CD8-positive, alpha-beta memory T cell (primary cell): ENCODE measurements at regions not wholly inside any gene's neighbourhood (a gene's known extent, or its start where the extent isn't known, plus 50 kb on each side); places are given as distances from the start of the nearest gene placed in this dataset.

ENCODE experiments used
- CTCF ChIA-PET: fragments of 350-600 bp; sonication (Branson Sonifier 250); formaldehyde crosslinking; loops from one replicate; lab custom pipeline; 2021; ENCODE audit warnings: antibody characterized with exemption; lab: Charles Lee
- POLR2A ChIA-PET: fragments of 350-600 bp; sonication (Branson Sonifier 250); formaldehyde crosslinking; loops from one replicate; lab custom pipeline; 2021; ENCODE audit warnings: antibody characterized with exemption; lab: Charles Lee
- DNase-seq, 5 donors: peaks; one replicate each; pipeline versions ENCODE4 v3.0.0 to v3.0.0-alpha.2; 2020 to 2022; ENCODE audit warnings: mixed read lengths in 1 of 5
- H3K27ac ChIP-seq: one replicate; pipeline ENCODE4 v1.7.0; 2013; ENCODE audit warnings: low read depth, mild to moderate bottlenecking, low read length, moderate library complexity
- H3K27me3 ChIP-seq: 2 replicates; pipeline ENCODE4 v1.7.0; 2013; ENCODE audit warnings: low read length, mild to moderate bottlenecking; ENCODE audit not compliant: insufficient read depth, poor library complexity, severe bottlenecking
- H3K36me3 ChIP-seq: 2 replicates; pipeline ENCODE4 v1.7.0; 2013; ENCODE audit warnings: mild to moderate bottlenecking, low read length, moderate library complexity; ENCODE audit not compliant: insufficient read depth
- H3K4me1 ChIP-seq: 2 replicates; pipeline ENCODE4 v1.7.0; 2013; ENCODE audit warnings: mild to moderate bottlenecking, low read length, moderate library complexity; ENCODE audit not compliant: insufficient read depth
- H3K4me3 ChIP-seq: 2 replicates; pipeline ENCODE4 v1.7.0; 2013; ENCODE audit warnings: mild to moderate bottlenecking, low read length
- H3K9me3 ChIP-seq: 2 replicates; pipeline ENCODE4 v1.7.0; 2013; ENCODE audit warnings: mild to moderate bottlenecking, low read length
- H3K27ac Mint-ChIP-seq, 8 donors: one replicate each; pipeline ENCODE4 v1.8.0; 2020 to 2021; ENCODE audit warnings: mixed read lengths in 8 of 8, mild to moderate bottlenecking in 6 of 8, inconsistent platforms in 3 of 8, moderate library complexity in 3 of 8
- H3K27me3 Mint-ChIP-seq, 2 donors: one replicate each; pipeline ENCODE4 v1.8.0; 2020 to 2021; ENCODE audit warnings: mixed read lengths in 2 of 2, mild to moderate bottlenecking in 1 of 2, moderate library complexity in 1 of 2
- H3K36me3 Mint-ChIP-seq, 3 donors: one replicate each; pipeline ENCODE4 v1.8.0; 2020 to 2021; ENCODE audit warnings: mixed read lengths in 3 of 3, inconsistent platforms in 1 of 3, mild to moderate bottlenecking in 1 of 3
- H3K4me1 Mint-ChIP-seq, 3 donors: one replicate each; pipeline ENCODE4 v1.8.0; 2020 to 2021; ENCODE audit warnings: mixed read lengths in 3 of 3, inconsistent platforms in 1 of 3, mild to moderate bottlenecking in 1 of 3
- H3K4me3 Mint-ChIP-seq, 7 donors: one replicate each; pipeline ENCODE4 v1.8.0; 2020 to 2021; ENCODE audit warnings: mixed read lengths in 7 of 7, mild to moderate bottlenecking in 6 of 7, moderate library complexity in 4 of 7, inconsistent platforms in 2 of 7
- H3K9me3 Mint-ChIP-seq, 5 donors: one replicate each; pipeline ENCODE4 v1.8.0; 2020 to 2022; ENCODE audit warnings: mixed read lengths in 5 of 5, mild to moderate bottlenecking in 3 of 5, moderate library complexity in 2 of 5, inconsistent platforms in 1 of 5

DNA sequence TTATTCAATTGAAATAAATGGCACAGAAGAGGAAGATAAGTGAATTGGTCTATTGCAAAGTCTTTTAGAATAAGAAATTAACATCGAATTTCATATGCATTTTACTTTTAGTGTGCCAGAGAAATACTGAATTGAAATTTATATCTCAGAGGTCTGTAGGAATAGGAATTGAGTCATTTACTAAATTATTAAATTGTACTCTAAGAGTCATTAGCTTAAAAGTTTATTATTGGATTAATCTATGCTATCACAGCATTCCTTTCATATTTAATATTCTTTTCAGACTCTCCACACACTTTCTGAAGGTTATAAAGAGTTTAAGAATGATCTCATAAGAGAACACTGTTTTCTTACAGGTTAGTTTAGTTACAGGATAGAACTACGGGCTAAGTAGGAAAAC lies 2711.5 kb downstream of the ARAP2 start:
- DNase-seq = no peak
- H3K27me3 Mint-ChIP-seq = no peaks in the 10 kb centered on the region
- no peak overlapping the region for H3K27ac Mint-ChIP-seq
- Histone ChIP-seq H3K4me1 (no peaks in the 10 kb centered on the region), H3K27ac (no peak overlapping the region), H3K9me3 (no peaks in the 10 kb centered on the region), H3K36me3 (no peaks in the 10 kb centered on the region), H3K27me3 (no peaks in the 10 kb centered on the region), H3K4me3 (no peak overlapping the region)
- POLR2A ChIA-PET = no interaction called here
- CTCF ChIA-PET = no interaction called here
- no peaks in the 10 kb centered on the region for H3K4me1 Mint-ChIP-seq
- no peaks in the 10 kb centered on the region for H3K36me3 Mint-ChIP-seq
- no peak overlapping the region for H3K4me3 Mint-ChIP-seq
- H3K9me3 Mint-ChIP-seq = peaks cover 0 to 33% (median 10%) of the 10 kb centered on the region in 5 donors

DNA sequence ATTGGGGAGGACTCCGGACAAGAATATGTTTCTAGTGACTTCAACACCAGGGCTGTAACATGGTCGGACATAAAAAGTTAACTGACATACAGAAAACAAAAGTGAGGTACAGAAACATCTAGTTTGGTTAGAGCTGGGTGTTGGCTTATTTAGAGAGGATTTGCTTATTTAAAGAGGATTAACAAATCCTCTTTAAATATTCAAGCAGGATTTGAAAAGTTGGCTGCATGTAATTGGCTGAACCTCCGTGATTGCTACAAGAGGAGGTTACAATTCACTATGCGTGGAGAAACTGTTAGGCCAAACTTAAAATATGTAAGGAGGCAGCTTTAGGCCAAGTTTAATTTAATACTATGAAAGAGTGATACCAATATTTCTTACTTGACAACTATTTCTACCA lies 2707.4 kb downstream of the ARAP2 start:
- H3K4me3 ChIP-seq = no peak overlapping the region
- H3K27me3 ChIP-seq = no peaks in the 10 kb centered on the region
- POLR2A ChIA-PET = no interaction called here
- H3K9me3 ChIP-seq = no peaks in the 10 kb centered on the region
- Mint-ChIP-seq H3K4me3 (no peak overlapping the region), H3K27me3 (no peaks in the 10 kb centered on the region), H3K9me3 (peaks cover 0 to 34% (median 3%) of the 10 kb centered on the region in 5 donors), H3K4me1 (no peaks in the 10 kb centered on the region), H3K36me3 (no peaks in the 10 kb centered on the region), H3K27ac (no peak overlapping the region)
- DNase-seq = no peak
- no peak overlapping the region for H3K27ac ChIP-seq
- CTCF ChIA-PET = no interaction called here
- no peaks in the 10 kb centered on the region for H3K4me1 ChIP-seq
- H3K36me3 ChIP-seq = no peaks in the 10 kb centered on the region

DNA sequence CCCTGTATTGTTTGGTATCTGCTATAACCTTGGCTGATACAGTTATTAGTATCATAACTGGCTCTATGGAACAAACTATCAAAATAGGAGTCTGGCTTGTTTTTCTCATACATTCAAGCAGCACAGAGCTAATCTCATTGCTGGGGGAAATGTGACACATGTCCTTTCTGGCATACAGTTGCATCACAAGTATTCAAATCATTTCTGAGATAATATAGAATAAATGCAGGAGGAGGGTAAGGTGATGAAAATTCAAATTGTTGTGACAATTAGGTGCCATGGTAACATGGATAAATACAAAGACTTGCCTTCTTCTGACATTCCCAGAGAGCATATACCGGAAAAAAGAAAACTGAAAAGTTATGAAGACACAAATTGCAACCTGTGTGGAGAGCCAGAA lies 2706.8 kb downstream of the ARAP2 start:
- peak overlapping the region in 1 of 8 donors; percentile 41 for H3K27ac Mint-ChIP-seq
- Histone ChIP-seq H3K36me3 (no peaks in the 10 kb centered on the region), H3K4me3 (no peak overlapping the region), H3K9me3 (no peaks in the 10 kb centered on the region), H3K27me3 (no peaks in the 10 kb centered on the region), H3K4me1 (no peaks in the 10 kb centered on the region), H3K27ac (no peak overlapping the region)
- POLR2A ChIA-PET = no interaction called here
- H3K36me3 Mint-ChIP-seq = no peaks in the 10 kb centered on the region
- H3K9me3 Mint-ChIP-seq = peaks cover 0 to 38% (median 3%) of the 10 kb centered on the region in 5 donors
- H3K4me1 Mint-ChIP-seq = no peaks in the 10 kb centered on the region
- H3K4me3 Mint-ChIP-seq = no peak overlapping the region
- DNase-seq = no peak
- CTCF ChIA-PET = no interaction called here
- no peaks in the 10 kb centered on the region for H3K27me3 Mint-ChIP-seq

DNA sequence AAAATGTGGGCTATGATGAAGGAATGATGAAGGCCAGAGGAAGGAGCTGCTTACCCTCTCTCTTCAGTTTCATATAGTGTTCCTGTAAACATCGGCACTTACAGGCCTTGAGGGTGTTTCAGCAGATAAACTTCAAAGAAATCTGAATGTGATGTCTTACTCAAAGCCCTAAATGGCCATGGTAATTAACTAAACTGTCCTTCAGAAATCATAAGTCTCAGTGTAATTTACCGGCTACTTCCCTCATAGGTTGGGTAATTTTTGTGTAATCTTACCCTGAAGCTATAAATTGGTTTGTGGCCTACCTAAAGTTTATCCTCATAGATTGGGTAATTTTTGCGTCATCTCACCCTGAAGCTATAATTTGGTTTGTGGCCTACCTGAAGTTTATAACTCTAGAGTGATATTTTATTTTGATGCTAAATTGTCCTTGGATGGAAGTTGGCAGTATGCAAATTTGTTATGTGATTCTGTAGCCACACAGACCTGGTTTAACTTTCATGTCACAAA lies 2700.3 kb downstream of the ARAP2 start:
- ChIA-PET POLR2A (no interaction called here), CTCF (no interaction called here)
- Mint-ChIP-seq H3K9me3 (peaks cover 4 to 36% (median 9%) of the 10 kb centered on the region in 5 donors), H3K4me1 (no peaks in the 10 kb centered on the region), H3K4me3 (no peak overlapping the region), H3K27me3 (no peaks in the 10 kb centered on the region), H3K27ac (no peak overlapping the region), H3K36me3 (no peaks in the 10 kb centered on the region)
- no peaks in the 10 kb centered on the region for H3K36me3 ChIP-seq
- no peak overlapping the region for H3K4me3 ChIP-seq
- no peak for DNase-seq
- H3K9me3 ChIP-seq = no peaks in the 10 kb centered on the region
- H3K27ac ChIP-seq = no peak overlapping the region
- no peaks in the 10 kb centered on the region for H3K4me1 ChIP-seq
- no peaks in the 10 kb centered on the region for H3K27me3 ChIP-seq

DNA sequence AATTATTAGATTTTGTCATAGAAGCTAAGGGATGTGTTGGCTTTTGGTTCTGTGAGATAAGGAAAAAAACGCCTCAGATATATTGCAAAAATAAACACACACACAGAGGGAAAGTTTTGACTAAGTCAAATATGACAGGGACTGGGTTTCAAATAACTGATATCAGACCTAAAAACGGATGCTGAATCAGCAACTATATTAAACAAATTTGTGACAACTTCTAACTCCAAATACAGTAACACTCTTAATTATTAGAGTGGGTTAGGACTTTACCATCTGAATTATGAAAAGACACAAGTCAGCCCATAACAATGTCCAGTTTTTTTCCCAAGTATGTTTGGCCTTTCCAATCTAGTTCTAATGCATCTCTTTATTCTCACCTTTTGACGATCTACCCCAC lies 2693.1 kb downstream of the ARAP2 start:
- no peaks in the 10 kb centered on the region for H3K27me3 ChIP-seq
- Mint-ChIP-seq H3K27me3 (no peaks in the 10 kb centered on the region), H3K4me1 (no peaks in the 10 kb centered on the region), H3K4me3 (no peak overlapping the region), H3K27ac (no peak overlapping the region), H3K36me3 (no peaks in the 10 kb centered on the region), H3K9me3 (peaks cover 2 to 39% (median 18%) of the 10 kb centered on the region in 5 donors)
- H3K27ac ChIP-seq = no peak overlapping the region
- H3K4me1 ChIP-seq = no peaks in the 10 kb centered on the region
- H3K4me3 ChIP-seq = no peak overlapping the region
- CTCF ChIA-PET = no interaction called here
- H3K36me3 ChIP-seq = no peaks in the 10 kb centered on the region
- POLR2A ChIA-PET = no interaction called here
- no peaks in the 10 kb centered on the region for H3K9me3 ChIP-seq
- DNase-seq = no peak

DNA sequence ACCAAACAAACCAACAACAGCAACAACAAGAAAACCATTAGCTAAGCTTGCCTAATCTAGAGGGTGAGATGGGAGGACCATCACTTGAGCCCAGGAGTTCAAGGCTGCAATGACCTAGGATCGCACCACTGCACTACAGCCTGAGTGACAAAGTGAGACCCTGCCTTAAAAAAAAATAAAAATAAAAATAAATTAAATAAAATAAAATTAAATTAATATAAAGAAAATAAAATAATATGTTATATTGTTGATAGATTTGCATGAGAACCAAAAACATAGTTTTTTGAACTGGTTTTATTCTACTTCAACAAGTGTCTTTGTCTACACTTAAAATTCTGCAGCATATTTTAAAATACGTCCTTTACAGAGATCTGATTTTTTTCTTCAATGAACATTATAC lies 2683.1 kb downstream of the ARAP2 start:
- no peak overlapping the region for H3K27ac Mint-ChIP-seq
- H3K27ac ChIP-seq = no peak overlapping the region
- CTCF ChIA-PET = no interaction called here
- H3K36me3 ChIP-seq = no peaks in the 10 kb centered on the region
- H3K9me3 Mint-ChIP-seq = peaks cover 0 to 9% (median 2%) of the 10 kb centered on the region in 5 donors
- H3K4me1 Mint-ChIP-seq = no peaks in the 10 kb centered on the region
- DNase-seq = no peak
- no peak overlapping the region for H3K4me3 Mint-ChIP-seq
- no peaks in the 10 kb centered on the region for H3K36me3 Mint-ChIP-seq
- no peaks in the 10 kb centered on the region for H3K27me3 Mint-ChIP-seq
- no peak overlapping the region for H3K4me3 ChIP-seq
- POLR2A ChIA-PET = no interaction called here
- no peaks in the 10 kb centered on the region for H3K4me1 ChIP-seq
- H3K27me3 ChIP-seq = no peaks in the 10 kb centered on the region
- H3K9me3 ChIP-seq = no peaks in the 10 kb centered on the region

DNA sequence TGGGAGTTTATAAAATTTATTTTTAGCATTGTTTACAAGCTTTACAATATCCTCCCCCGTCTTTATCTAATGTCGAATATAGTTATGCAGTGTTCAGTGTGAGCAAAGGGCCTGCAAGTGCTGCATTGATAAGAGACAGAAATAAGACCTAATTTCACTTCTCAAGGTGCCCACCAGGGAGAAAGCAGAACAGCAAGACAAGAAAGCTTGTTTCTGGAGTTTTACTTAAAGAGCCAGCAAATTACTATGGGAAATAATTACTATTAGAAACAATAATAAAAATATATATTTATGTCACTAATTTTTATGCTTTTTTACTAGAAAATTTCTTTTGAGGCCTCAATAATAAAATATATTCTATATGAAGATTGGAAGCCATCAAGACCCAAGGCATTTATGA lies 2677.7 kb downstream of the ARAP2 start:
- H3K4me1 ChIP-seq = no peaks in the 10 kb centered on the region
- no peaks in the 10 kb centered on the region for H3K4me1 Mint-ChIP-seq
- POLR2A ChIA-PET = no interaction called here

DNA sequence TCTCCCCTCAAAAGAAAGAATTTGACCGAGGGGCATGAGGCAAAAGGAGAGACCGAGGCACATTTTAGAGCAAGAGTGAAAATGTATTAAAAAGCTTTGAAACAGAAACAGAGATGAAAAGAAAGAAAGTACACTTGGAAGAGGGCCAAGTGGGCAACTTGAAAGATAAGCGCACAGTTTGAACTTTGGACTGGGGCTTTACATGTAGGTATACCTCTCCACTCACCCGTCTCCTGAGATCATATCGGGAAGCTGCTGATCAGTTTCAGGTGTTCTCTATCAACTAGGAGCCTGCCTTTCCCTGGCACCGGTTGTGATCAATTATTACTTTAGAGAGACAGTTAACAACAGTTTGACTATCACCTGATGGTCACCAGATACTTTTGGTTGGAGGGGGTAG lies 2666.5 kb downstream of the ARAP2 start:
- H3K27ac ChIP-seq = no peak overlapping the region
- CTCF ChIA-PET = no interaction called here
- POLR2A ChIA-PET = no interaction called here
- H3K4me1 Mint-ChIP-seq = no peaks in the 10 kb centered on the region
- H3K36me3 ChIP-seq = no peaks in the 10 kb centered on the region
- no peaks in the 10 kb centered on the region for H3K27me3 Mint-ChIP-seq
- H3K9me3 Mint-ChIP-seq = peaks cover 4 to 38% (median 16%) of the 10 kb centered on the region in 5 donors
- no peaks in the 10 kb centered on the region for H3K36me3 Mint-ChIP-seq
- H3K9me3 ChIP-seq = no peaks in the 10 kb centered on the region
- no peak overlapping the region for H3K4me3 Mint-ChIP-seq
- H3K27me3 ChIP-seq = no peaks in the 10 kb centered on the region
- no peaks in the 10 kb centered on the region for H3K4me1 ChIP-seq
- no peak overlapping the region for H3K4me3 ChIP-seq
- no peak for DNase-seq
- H3K27ac Mint-ChIP-seq = no peak overlapping the region

More for the DNA sequence above, 2677.7 kb downstream of the ARAP2 start:
- CTCF ChIA-PET = no interaction called here
- no peak for DNase-seq
- no peaks in the 10 kb centered on the region for H3K36me3 ChIP-seq
- no peaks in the 10 kb centered on the region for H3K36me3 Mint-ChIP-seq
- peaks cover 1 to 13% (median 2%) of the 10 kb centered on the region in 5 donors for H3K9me3 Mint-ChIP-seq
- no peaks in the 10 kb centered on the region for H3K27me3 Mint-ChIP-seq
- no peak overlapping the region for H3K27ac ChIP-seq
- H3K4me3 Mint-ChIP-seq = no peak overlapping the region
- H3K27ac Mint-ChIP-seq = no peak overlapping the region
- no peak overlapping the region for H3K4me3 ChIP-seq
- H3K27me3 ChIP-seq = no peaks in the 10 kb centered on the region
- H3K9me3 ChIP-seq = no peaks in the 10 kb centered on the region

DNA sequence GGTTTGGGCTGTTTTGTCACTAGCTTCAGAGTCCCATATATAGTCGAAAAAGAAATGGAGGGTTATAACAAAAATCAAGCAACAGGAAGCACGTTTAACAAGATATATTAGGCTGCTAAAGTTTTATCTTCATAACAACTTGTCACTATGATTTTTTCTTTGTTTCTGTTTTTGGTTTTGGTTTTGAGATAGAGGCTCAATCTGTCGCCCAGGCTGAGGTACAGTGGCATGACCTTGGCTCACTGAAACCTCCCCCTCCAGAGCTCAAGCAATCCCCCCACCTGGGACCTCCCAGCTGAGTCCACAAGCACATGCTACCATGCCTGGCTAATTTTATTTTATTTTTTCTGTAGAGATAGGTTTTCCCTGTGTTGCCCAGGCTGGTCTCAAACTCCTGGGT lies 2664.4 kb downstream of the ARAP2 start:
- Histone ChIP-seq H3K27ac (no peak overlapping the region), H3K4me3 (no peak overlapping the region), H3K9me3 (no peaks in the 10 kb centered on the region), H3K4me1 (no peaks in the 10 kb centered on the region), H3K36me3 (no peaks in the 10 kb centered on the region), H3K27me3 (no peaks in the 10 kb centered on the region)
- Mint-ChIP-seq H3K4me1 (no peaks in the 10 kb centered on the region), H3K9me3 (peaks cover 4 to 34% (median 16%) of the 10 kb centered on the region in 5 donors), H3K27me3 (no peaks in the 10 kb centered on the region), H3K27ac (no peak overlapping the region), H3K36me3 (no peaks in the 10 kb centered on the region), H3K4me3 (no peak overlapping the region)
- ChIA-PET CTCF (no interaction called here), POLR2A (no interaction called here)
- no peak for DNase-seq
